Parathyroid adenoma (tissue), 2 donors: ENCODE measurements at regions not wholly inside any gene's neighbourhood (a gene's known extent, or its start where the extent isn't known, plus 50 kb on each side); places are given as distances from the start of the nearest gene placed in this dataset.
A peak's percentile ranks its signal among the peaks of the same experiment; 100 is the strongest.
"Not testable (repeated sequence)": the region's sequence is repeated elsewhere in the genome, so short reads cannot be mapped to it uniquely, and the experiment has no call there.

Source experiments
- H2AFZ ChIP-seq: fragments of 300-600 bp; sonication (generic); one replicate; pipeline ENCODE4 v1.7.0; 2017; ENCODE audit warnings: antibody characterized with exemption, mild to moderate bottlenecking
- H3K27ac ChIP-seq: fragments of 300-600 bp; sonication (generic); one replicate; pipeline ENCODE4 v1.7.0; 2017
- H3K27me3 ChIP-seq: fragments of 300-600 bp; sonication (generic); one replicate; pipeline ENCODE4 v1.7.0; 2017; ENCODE audit warnings: low read length; ENCODE audit not compliant: control insufficient read depth, insufficient read depth
- H3K36me3 ChIP-seq: fragments of 300-600 bp; sonication (generic); one replicate; pipeline ENCODE4 v1.7.0; 2017; ENCODE audit warnings: low read length; ENCODE audit not compliant: control insufficient read depth, insufficient read depth
- H3K4me1 ChIP-seq: fragments of 300-600 bp; sonication (generic); one replicate; pipeline ENCODE4 v1.7.0; 2017; ENCODE audit warnings: control low read depth
- H3K4me2 ChIP-seq: fragments of 300-600 bp; sonication (generic); one replicate; pipeline ENCODE4 v1.7.0; 2017; ENCODE audit warnings: low read length
- H3K4me3 ChIP-seq: fragments of 300-600 bp; sonication (generic); one replicate; pipeline ENCODE4 v1.7.0; 2017; ENCODE audit warnings: low read depth, low read length
- H3K79me2 ChIP-seq: fragments of 300-600 bp; sonication (generic); one replicate; pipeline ENCODE4 v1.7.0; 2017; ENCODE audit warnings: control low read depth
- H3K9ac ChIP-seq: fragments of 300-600 bp; sonication (generic); one replicate; pipeline ENCODE4 v1.7.0; 2017; ENCODE audit warnings: mild to moderate bottlenecking
- H3K9me3 ChIP-seq: fragments of 300-600 bp; sonication (generic); one replicate; pipeline ENCODE4 v1.7.0; 2017; ENCODE audit warnings: low read length; ENCODE audit not compliant: control insufficient read depth
- TF ChIP-seq, protein P1 (sequence below): fragments of 300-600 bp; sonication (generic); IDR thresholded peaks from one replicate; pipeline ENCODE4 v1.7.0; 2017; ENCODE audit warnings: antibody characterized with exemption, mild to moderate bottlenecking
- donor health status: primary hyperparathyroidism.

DNA sequence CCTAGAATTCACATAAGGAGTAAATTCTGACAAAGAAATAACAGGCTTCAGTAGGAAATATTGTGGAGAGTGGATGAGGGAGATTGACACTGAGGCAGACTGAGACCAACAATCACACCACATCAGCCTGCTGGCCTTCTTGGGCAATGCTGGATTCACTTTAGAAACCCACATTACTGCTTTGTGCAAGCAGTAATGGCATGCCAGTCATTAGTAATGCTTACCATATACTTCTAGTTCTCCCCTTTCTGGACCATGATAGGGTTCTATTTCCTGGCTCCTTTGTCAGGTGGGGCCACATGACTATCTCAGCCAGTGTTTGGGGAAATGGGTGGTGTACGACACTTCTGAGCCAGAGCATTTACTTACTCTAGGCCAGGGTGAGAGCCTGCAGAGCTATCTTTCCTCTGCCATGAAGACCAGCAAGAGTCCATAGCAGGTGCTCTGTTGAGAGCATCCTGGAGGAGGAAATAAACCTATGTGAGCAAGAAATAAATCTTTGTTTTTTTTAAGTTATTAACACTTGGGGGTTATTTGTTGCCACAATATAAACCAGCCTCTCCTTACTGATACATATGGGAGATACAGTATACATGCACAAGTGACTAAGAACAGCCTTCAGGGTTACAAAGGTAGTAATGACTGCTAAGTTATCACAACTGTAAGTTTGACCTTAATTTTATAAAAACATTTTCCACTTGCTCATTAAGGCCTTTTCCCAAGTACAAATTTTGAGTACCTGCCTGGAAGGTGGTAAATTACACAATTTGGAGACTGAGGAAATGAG is 89.3 kb upstream of the TANK start:
- Histone ChIP-seq H3K4me3 (no peak overlapping the region), H2AFZ (no peak overlapping the region), H3K36me3 (no peaks in the 10 kb centered on the region), H3K79me2 (no peaks in the 10 kb centered on the region), H3K27ac (no peak overlapping the region), H3K4me1 (no peaks in the 10 kb centered on the region), H3K9me3 (no peaks in the 10 kb centered on the region), H3K9ac (no peak overlapping the region), H3K4me2 (no peak overlapping the region), H3K27me3 (no peaks in the 10 kb centered on the region)
- TF ChIP-seq, protein P1, sequence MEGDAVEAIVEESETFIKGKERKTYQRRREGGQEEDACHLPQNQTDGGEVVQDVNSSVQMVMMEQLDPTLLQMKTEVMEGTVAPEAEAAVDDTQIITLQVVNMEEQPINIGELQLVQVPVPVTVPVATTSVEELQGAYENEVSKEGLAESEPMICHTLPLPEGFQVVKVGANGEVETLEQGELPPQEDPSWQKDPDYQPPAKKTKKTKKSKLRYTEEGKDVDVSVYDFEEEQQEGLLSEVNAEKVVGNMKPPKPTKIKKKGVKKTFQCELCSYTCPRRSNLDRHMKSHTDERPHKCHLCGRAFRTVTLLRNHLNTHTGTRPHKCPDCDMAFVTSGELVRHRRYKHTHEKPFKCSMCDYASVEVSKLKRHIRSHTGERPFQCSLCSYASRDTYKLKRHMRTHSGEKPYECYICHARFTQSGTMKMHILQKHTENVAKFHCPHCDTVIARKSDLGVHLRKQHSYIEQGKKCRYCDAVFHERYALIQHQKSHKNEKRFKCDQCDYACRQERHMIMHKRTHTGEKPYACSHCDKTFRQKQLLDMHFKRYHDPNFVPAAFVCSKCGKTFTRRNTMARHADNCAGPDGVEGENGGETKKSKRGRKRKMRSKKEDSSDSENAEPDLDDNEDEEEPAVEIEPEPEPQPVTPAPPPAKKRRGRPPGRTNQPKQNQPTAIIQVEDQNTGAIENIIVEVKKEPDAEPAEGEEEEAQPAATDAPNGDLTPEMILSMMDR, result no peak

DNA sequence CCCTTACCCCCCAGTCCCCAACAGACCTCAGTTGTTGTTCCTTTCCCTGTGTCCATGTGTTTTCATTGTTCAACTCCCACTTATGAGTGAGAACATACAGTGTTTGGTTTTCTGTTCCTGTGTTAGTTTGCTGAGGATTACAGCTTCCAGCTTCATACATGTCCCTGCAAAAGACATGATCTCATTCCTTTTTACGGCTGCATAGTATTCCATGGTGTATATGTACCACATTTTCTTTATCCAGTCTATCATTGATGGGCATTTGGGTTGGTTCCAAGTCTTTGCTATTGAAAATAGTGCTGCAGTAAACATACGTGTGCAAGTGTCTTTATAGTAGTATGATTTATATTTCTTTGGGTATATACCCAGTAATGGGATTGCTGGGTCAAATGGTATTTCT is 87.8 kb upstream of the TANK start:
- not testable (repeated sequence) for H3K79me2 ChIP-seq, H3K4me3 ChIP-seq, H3K27me3 ChIP-seq, H2AFZ ChIP-seq, H3K4me1 ChIP-seq, H3K4me2 ChIP-seq, H3K27ac ChIP-seq, H3K9ac ChIP-seq, H3K9me3 ChIP-seq, H3K36me3 ChIP-seq

DNA sequence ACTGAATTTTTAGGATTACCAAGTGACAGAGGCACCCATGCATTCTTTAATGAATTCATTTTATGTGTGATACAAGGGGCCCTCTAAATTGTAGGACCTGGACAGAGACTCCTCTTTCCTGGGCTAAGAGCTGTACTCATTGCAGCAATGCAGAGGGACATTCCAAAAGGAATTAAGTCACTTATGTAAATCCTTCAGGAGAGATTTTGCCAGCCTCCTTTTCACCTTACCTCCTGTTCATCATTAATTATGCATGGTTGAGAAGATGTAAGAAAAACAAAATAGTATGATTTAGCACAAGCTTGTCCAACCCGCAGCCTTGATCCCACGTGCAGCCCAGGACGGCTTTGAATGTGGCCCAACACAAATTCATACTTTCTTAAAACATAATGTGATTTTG is 84.5 kb upstream of the TANK start:
- Histone ChIP-seq H2AFZ (no peak overlapping the region), H3K4me1 (no peaks in the 10 kb centered on the region), H3K79me2 (no peaks in the 10 kb centered on the region), H3K9ac (no peak overlapping the region), H3K27me3 (no peaks in the 10 kb centered on the region), H3K27ac (no peak overlapping the region), H3K4me2 (no peak overlapping the region), H3K4me3 (no peak overlapping the region), H3K9me3 (no peaks in the 10 kb centered on the region), H3K36me3 (no peaks in the 10 kb centered on the region)
- TF ChIP-seq, protein P1, result no peak

DNA sequence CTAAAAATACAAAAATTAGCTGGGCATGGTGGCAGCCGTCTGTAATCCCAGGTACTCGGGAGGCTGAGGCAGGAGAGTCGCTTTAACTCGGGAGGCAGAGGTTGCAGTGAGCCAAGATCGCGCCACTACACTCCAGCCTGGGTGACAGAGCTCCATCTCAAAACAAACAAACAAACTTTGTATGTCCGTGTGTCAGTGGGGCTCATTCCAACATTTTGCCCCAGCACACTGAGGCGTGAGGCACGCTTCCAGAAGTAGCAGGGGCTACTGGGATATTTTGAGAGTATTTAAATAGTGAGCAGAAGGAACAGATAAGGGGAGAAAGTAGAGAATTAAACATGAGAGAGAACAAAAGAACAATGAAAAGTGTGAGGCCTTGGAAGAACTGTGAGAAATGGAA is 83.3 kb upstream of the TANK start:
- no peak overlapping the region for H3K27ac ChIP-seq
- no peak overlapping the region for H2AFZ ChIP-seq
- H3K79me2 ChIP-seq, result no peaks in the 10 kb centered on the region
- H3K4me1 ChIP-seq, result no peaks in the 10 kb centered on the region
- H3K9ac ChIP-seq, result no peak overlapping the region
- H3K9me3 ChIP-seq, result no peaks in the 10 kb centered on the region
- no peak overlapping the region for H3K4me3 ChIP-seq
- H3K36me3 ChIP-seq, result no peaks in the 10 kb centered on the region
- no peak overlapping the region for H3K4me2 ChIP-seq
- no peaks in the 10 kb centered on the region for H3K27me3 ChIP-seq
- TF ChIP-seq, protein P1, result no peak

DNA sequence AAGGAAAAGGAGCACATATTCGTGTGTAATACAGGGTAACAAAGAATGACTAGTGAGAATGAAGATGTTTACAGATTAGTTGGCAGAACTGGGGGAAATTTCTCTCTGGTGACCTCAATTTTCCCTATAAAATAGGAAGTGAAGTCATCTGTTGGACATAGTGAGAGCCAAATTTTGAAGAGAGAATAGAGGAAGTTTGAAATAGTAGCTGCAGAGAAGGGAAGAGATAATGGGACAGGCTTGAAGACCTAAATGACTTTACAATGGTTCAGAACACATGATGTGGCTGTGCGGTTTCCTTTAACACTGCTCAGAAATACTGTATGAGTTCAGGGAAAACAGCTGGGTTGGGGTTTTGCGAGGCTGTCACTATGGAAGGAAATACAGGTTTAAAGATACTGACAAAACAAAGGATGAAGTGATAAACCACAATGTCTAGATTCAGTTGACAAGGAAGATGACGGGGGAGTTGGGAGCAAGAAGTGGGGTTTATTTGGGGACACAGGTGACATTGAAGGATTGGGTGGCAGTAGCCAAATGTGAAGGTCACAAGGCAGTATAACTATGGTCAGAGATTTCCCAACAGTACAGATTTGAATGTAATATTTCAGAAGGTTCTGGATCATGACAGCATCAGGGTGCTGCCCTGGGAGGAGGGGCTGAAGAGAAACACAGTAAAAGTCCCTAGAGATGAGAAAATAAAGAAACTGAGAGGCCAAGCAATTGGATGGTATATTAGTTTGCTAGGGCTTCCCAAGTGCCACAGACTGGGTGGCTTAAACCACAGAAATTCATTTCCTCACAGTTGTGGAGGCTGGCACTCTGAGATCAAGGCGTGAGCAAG is 82.6 kb upstream of the TANK start:
- Histone ChIP-seq H3K4me3 (no peak overlapping the region), H3K9ac (no peak overlapping the region), H3K4me1 (no peaks in the 10 kb centered on the region), H2AFZ (no peak overlapping the region), H3K36me3 (no peaks in the 10 kb centered on the region), H3K27me3 (no peaks in the 10 kb centered on the region), H3K4me2 (no peak overlapping the region), H3K9me3 (no peaks in the 10 kb centered on the region), H3K79me2 (no peaks in the 10 kb centered on the region), H3K27ac (peak overlapping the region; percentile 20)
- TF ChIP-seq, protein P1, result no peak
